Mononuclear cell (primary cell): ENCODE measurements at regions not wholly inside any gene's neighbourhood (a gene's known extent, or its start where the extent isn't known, plus 50 kb on each side); places are given as distances from the start of the nearest gene placed in this dataset.
"Not testable (repeated sequence)": the region's sequence is repeated elsewhere in the genome, so short reads cannot be mapped to it uniquely, and the experiment has no call there.

ENCODE experiments used
- H3K27me3 ChIP-seq: 2 replicates; pipeline ENCODE4 v1.6.0; 2011; ENCODE audit warnings: low read length, control low read depth; ENCODE audit not compliant: insufficient read depth
- H3K4me1 ChIP-seq: 2 replicates; pipeline ENCODE4 v1.5.1; 2011; ENCODE audit warnings: mild to moderate bottlenecking, low read length, control low read depth; ENCODE audit not compliant: insufficient read depth
- H3K4me3 ChIP-seq: 2 replicates; pipeline ENCODE4 v1.5.1; 2011; ENCODE audit warnings: mild to moderate bottlenecking, low read length, moderate library complexity
- H3K9me3 ChIP-seq: 2 replicates; pipeline ENCODE4 v1.5.1; 2011; ENCODE audit warnings: low read depth, mild to moderate bottlenecking, control low read depth, low read length

GRCh38 chr2:87229964-87230363 is 208.3 kb upstream of the PLGLB1 start:
- not testable (repeated sequence) for H3K4me1 ChIP-seq, H3K4me3 ChIP-seq, H3K9me3 ChIP-seq, H3K27me3 ChIP-seq

GRCh38 chr2:87235333-87235981 is 213.8 kb upstream of the PLGLB1 start:
- H3K9me3 ChIP-seq, H3K27me3 ChIP-seq, H3K4me1 ChIP-seq, H3K4me3 ChIP-seq: not testable (repeated sequence)

- H3K9me3 ChIP-seq, H3K4me1 ChIP-seq, H3K27me3 ChIP-seq, H3K4me3 ChIP-seq: not testable (repeated sequence)
These were observed 216.1 kb upstream of the PLGLB1 start for GRCh38 chr2:87237570-87238336.

GRCh38 chr2:87239558-87240215 is 218.0 kb upstream of the PLGLB1 start:
- H3K4me3 ChIP-seq, H3K4me1 ChIP-seq, H3K9me3 ChIP-seq, H3K27me3 ChIP-seq: not testable (repeated sequence)

GRCh38 chr2:87246066-87246717 is 224.5 kb upstream of the PLGLB1 start:
- H3K9me3 ChIP-seq, H3K4me1 ChIP-seq, H3K27me3 ChIP-seq, H3K4me3 ChIP-seq: not testable (repeated sequence)

GRCh38 chr2:87252046-87252445 is 230.4 kb upstream of the PLGLB1 start:
- H3K27me3 ChIP-seq, H3K4me1 ChIP-seq, H3K4me3 ChIP-seq: not testable (repeated sequence)

GRCh38 chr2:87254562-87254961 is 232.9 kb upstream of the PLGLB1 start:
- not testable (repeated sequence) for H3K4me3 ChIP-seq, H3K9me3 ChIP-seq, H3K27me3 ChIP-seq, H3K4me1 ChIP-seq

More at GRCh38 chr2:87252046-87252445, 230.4 kb upstream of the PLGLB1 start:
- not testable (repeated sequence) for H3K9me3 ChIP-seq

GRCh38 chr2:87255410-87255809 is 233.8 kb upstream of the PLGLB1 start:
- H3K9me3 ChIP-seq, H3K27me3 ChIP-seq, H3K4me3 ChIP-seq, H3K4me1 ChIP-seq: not testable (repeated sequence)

GRCh38 chr2:87258887-87259286 is 237.2 kb upstream of the PLGLB1 start:
- not testable (repeated sequence) for H3K27me3 ChIP-seq, H3K4me1 ChIP-seq, H3K9me3 ChIP-seq, H3K4me3 ChIP-seq

GRCh38 chr2:87262184-87262702 is 240.6 kb upstream of the PLGLB1 start:
- not testable (repeated sequence) for H3K9me3 ChIP-seq, H3K4me1 ChIP-seq, H3K27me3 ChIP-seq, H3K4me3 ChIP-seq

- H3K4me3 ChIP-seq, H3K27me3 ChIP-seq, H3K9me3 ChIP-seq, H3K4me1 ChIP-seq: not testable (repeated sequence)
These were observed 242.3 kb upstream of the PLGLB1 start for GRCh38 chr2:87263868-87264518.

GRCh38 chr2:87275192-87275591 is 253.5 kb upstream of the PLGLB1 start:
- H3K4me1 ChIP-seq, H3K9me3 ChIP-seq, H3K27me3 ChIP-seq, H3K4me3 ChIP-seq: not testable (repeated sequence)

GRCh38 chr2:87275974-87276629 is 254.5 kb upstream of the PLGLB1 start:
- H3K4me3 ChIP-seq, H3K4me1 ChIP-seq, H3K27me3 ChIP-seq, H3K9me3 ChIP-seq: not testable (repeated sequence)

- not testable (repeated sequence) for H3K9me3 ChIP-seq, H3K4me1 ChIP-seq, H3K4me3 ChIP-seq, H3K27me3 ChIP-seq
These were observed 255.0 kb upstream of the PLGLB1 start for GRCh38 chr2:87276673-87277072.
